GM23338 (cell line): ENCODE measurements at regions not wholly inside any gene's neighbourhood (a gene's known extent, or its start where the extent isn't known, plus 50 kb on each side); places are given as distances from the start of the nearest gene placed in this dataset.

Source experiments
- ATAC-seq: fragments of 200-7000 bp; cut with Tn5 transposase; 3 replicates; pipeline ENCODE4 v1.9.1; 2020
- DNase-seq: peaks from one replicate; pipeline ENCODE4 v3.0.0-alpha.2; 2015; ENCODE audit warnings: low spot score
- H2AFZ ChIP-seq: fragments of 200-600 bp; sonication (generic); 2 replicates; pipeline ENCODE4 v1.8.0; 2016; ENCODE audit warnings: antibody characterized with exemption, mild to moderate bottlenecking, moderate library complexity
- H3F3A ChIP-seq: fragments of 200-600 bp; sonication (generic); replicated peaks from 2 replicates; pipeline ENCODE4 v1.8.0; 2017; ENCODE audit warnings: antibody characterized with exemption, mixed run types, low read depth
- H3K27ac ChIP-seq: fragments of 200-600 bp; sonication (generic); 2 replicates; pipeline ENCODE4 v1.6.1; 2016; ENCODE audit warnings: low read depth
- H3K27me3 ChIP-seq: fragments of 200-600 bp; sonication (generic); 2 replicates; pipeline ENCODE4 v1.8.0; 2016; ENCODE audit warnings: mild to moderate bottlenecking, mixed run types, moderate library complexity; ENCODE audit not compliant: insufficient read depth
- H3K36me3 ChIP-seq: fragments of 200-600 bp; sonication (generic); 2 replicates; pipeline ENCODE4 v1.8.0; 2016; ENCODE audit warnings: mild to moderate bottlenecking; ENCODE audit not compliant: insufficient read depth
- H3K4me1 ChIP-seq: fragments of 200-600 bp; sonication (generic); 2 replicates; pipeline ENCODE4 v1.8.0; 2016; ENCODE audit warnings: mild to moderate bottlenecking, moderate library complexity; ENCODE audit not compliant: insufficient read depth
- H3K4me2 ChIP-seq: fragments of 200-600 bp; sonication (generic); 2 replicates; pipeline ENCODE4 v1.7.1; 2017; ENCODE audit warnings: mixed run types
- H3K4me3 ChIP-seq: fragments of 200-600 bp; sonication (generic); 2 replicates; pipeline ENCODE4 v1.6.1; 2016; ENCODE audit warnings: mixed run types
- H3K79me2 ChIP-seq: fragments of 200-600 bp; sonication (generic); replicated peaks from 2 replicates; pipeline ENCODE4 v1.8.0; 2017; ENCODE audit warnings: mild to moderate bottlenecking; ENCODE audit not compliant: insufficient read depth
- H3K9me2 ChIP-seq: fragments of 200-600 bp; sonication (generic); 2 replicates; pipeline ENCODE4 v1.8.0; 2017; ENCODE audit not compliant: insufficient read depth
- H4K20me1 ChIP-seq: fragments of 200-600 bp; sonication (generic); replicated peaks from 2 replicates; pipeline ENCODE4 v1.8.0; 2017; ENCODE audit warnings: mild to moderate bottlenecking; ENCODE audit not compliant: insufficient read depth
- H3K27ac Mint-ChIP-seq: 2 replicates; pipeline ENCODE4 v1.8.0; 2020; ENCODE audit warnings: inconsistent platforms, mild to moderate bottlenecking, moderate library complexity, mixed read lengths
- H3K27me3 Mint-ChIP-seq: 3 replicates; pipeline ENCODE4 v1.8.0; 2022; ENCODE audit warnings: low read depth, mild to moderate bottlenecking, moderate library complexity, mixed read lengths, inconsistent platforms; ENCODE audit not compliant: insufficient read depth, poor library complexity
- H3K36me3 Mint-ChIP-seq: 3 replicates; pipeline ENCODE4 v1.8.0; 2021; ENCODE audit warnings: low read depth, mild to moderate bottlenecking, inconsistent platforms, moderate library complexity, mixed read lengths
- H3K4me1 Mint-ChIP-seq: 3 replicates; pipeline ENCODE4 v1.8.0; 2020; ENCODE audit warnings: mild to moderate bottlenecking, inconsistent platforms, mixed read lengths
- H3K4me3 Mint-ChIP-seq: 3 replicates; pipeline ENCODE4 v1.8.0; 2021; ENCODE audit warnings: moderate library complexity, mild to moderate bottlenecking, inconsistent platforms, mixed read lengths
- H3K9me3 Mint-ChIP-seq: 3 replicates; pipeline ENCODE4 v1.8.0; 2020; ENCODE audit warnings: moderate library complexity, mild to moderate bottlenecking, inconsistent platforms, mixed read lengths
- CREB1 ChIP-seq: fragments of 250-450 bp; sonication (Bioruptor Pico); IDR thresholded peaks from 2 replicates; pipeline ENCODE4 v1.5.0; 2020; ENCODE audit warnings: low read depth, mild to moderate bottlenecking, moderate library complexity
- CTCF ChIP-seq, 2 experiments: fragments of 200-600 bp in 1 of 2; sonication (generic) in 1 of 2; conservative IDR thresholded peaks; 2 replicates each; pipeline versions ENCODE4 v1.5.1 to v1.6.1; 2016 to 2017; ENCODE audit warnings: antibody characterized with exemption in 2 of 2, low read depth in 2 of 2, mild to moderate bottlenecking in 2 of 2, moderate library complexity in 1 of 2
- ETS1 ChIP-seq: IDR thresholded peaks from 2 replicates; pipeline ENCODE4 v1.6.1; 2016; ENCODE audit warnings: antibody characterized with exemption
- EZH2 ChIP-seq: fragments of 200-600 bp; sonication (generic); IDR thresholded peaks from one replicate; pipeline ENCODE4 v1.8.0; 2017; ENCODE audit warnings: antibody characterized with exemption, mild to moderate bottlenecking, low read depth; ENCODE audit not compliant: unreplicated experiment
- EZH2phosphoT487 ChIP-seq: fragments of 200-600 bp; sonication (generic); IDR thresholded peaks from one replicate; pipeline ENCODE4 v1.8.1; 2018; ENCODE audit warnings: antibody characterized with exemption; ENCODE audit not compliant: unreplicated experiment
- JUNB ChIP-seq: IDR thresholded peaks from one replicate; pipeline ENCODE4 v1.6.1; 2016; ENCODE audit warnings: antibody characterized with exemption; ENCODE audit not compliant: unreplicated experiment
- NANOG ChIP-seq: IDR thresholded peaks from 2 replicates; pipeline ENCODE4 v1.6.1; 2016; ENCODE audit warnings: antibody characterized with exemption, borderline replicate concordance
- STAT1 ChIP-seq: IDR thresholded peaks from one replicate; pipeline ENCODE4 v1.6.1; 2016; ENCODE audit warnings: antibody characterized with exemption; ENCODE audit not compliant: unreplicated experiment
- ZNF331 ChIP-seq: fragments of 250-450 bp; sonication (Bioruptor Pico); IDR thresholded peaks from 2 replicates; pipeline ENCODE4 v1.5.0; 2020; ENCODE audit warnings: low read depth, mild to moderate bottlenecking, moderate library complexity
- TF ChIP-seq, protein P1 (sequence below): fragments of 250-450 bp; sonication (Bioruptor Pico); IDR thresholded peaks from 2 replicates; pipeline ENCODE4 v1.5.0; 2020; ENCODE audit warnings: mild to moderate bottlenecking, moderate library complexity

DNA sequence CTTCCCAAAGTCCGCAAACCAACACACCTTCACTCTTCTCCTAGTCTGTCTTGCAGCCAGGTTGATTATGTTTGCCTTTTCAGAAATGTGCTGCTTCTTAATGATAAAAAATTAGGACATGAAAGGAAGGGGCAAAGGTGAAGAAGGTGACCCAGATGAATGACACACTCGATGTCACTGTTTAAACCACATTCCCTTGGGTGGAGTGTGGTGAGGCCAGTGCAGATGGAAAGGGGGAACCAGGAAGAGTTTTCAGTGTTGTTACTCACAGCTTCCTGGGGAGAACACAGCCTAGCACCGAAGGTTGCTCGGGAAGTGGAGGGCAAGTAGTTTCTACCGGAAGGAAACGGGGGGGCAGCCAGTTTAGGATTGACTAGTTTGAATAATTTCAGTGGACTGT lies 57.2 kb upstream of the BOD1L2 start (continued):
- TF ChIP-seq, protein P1, sequence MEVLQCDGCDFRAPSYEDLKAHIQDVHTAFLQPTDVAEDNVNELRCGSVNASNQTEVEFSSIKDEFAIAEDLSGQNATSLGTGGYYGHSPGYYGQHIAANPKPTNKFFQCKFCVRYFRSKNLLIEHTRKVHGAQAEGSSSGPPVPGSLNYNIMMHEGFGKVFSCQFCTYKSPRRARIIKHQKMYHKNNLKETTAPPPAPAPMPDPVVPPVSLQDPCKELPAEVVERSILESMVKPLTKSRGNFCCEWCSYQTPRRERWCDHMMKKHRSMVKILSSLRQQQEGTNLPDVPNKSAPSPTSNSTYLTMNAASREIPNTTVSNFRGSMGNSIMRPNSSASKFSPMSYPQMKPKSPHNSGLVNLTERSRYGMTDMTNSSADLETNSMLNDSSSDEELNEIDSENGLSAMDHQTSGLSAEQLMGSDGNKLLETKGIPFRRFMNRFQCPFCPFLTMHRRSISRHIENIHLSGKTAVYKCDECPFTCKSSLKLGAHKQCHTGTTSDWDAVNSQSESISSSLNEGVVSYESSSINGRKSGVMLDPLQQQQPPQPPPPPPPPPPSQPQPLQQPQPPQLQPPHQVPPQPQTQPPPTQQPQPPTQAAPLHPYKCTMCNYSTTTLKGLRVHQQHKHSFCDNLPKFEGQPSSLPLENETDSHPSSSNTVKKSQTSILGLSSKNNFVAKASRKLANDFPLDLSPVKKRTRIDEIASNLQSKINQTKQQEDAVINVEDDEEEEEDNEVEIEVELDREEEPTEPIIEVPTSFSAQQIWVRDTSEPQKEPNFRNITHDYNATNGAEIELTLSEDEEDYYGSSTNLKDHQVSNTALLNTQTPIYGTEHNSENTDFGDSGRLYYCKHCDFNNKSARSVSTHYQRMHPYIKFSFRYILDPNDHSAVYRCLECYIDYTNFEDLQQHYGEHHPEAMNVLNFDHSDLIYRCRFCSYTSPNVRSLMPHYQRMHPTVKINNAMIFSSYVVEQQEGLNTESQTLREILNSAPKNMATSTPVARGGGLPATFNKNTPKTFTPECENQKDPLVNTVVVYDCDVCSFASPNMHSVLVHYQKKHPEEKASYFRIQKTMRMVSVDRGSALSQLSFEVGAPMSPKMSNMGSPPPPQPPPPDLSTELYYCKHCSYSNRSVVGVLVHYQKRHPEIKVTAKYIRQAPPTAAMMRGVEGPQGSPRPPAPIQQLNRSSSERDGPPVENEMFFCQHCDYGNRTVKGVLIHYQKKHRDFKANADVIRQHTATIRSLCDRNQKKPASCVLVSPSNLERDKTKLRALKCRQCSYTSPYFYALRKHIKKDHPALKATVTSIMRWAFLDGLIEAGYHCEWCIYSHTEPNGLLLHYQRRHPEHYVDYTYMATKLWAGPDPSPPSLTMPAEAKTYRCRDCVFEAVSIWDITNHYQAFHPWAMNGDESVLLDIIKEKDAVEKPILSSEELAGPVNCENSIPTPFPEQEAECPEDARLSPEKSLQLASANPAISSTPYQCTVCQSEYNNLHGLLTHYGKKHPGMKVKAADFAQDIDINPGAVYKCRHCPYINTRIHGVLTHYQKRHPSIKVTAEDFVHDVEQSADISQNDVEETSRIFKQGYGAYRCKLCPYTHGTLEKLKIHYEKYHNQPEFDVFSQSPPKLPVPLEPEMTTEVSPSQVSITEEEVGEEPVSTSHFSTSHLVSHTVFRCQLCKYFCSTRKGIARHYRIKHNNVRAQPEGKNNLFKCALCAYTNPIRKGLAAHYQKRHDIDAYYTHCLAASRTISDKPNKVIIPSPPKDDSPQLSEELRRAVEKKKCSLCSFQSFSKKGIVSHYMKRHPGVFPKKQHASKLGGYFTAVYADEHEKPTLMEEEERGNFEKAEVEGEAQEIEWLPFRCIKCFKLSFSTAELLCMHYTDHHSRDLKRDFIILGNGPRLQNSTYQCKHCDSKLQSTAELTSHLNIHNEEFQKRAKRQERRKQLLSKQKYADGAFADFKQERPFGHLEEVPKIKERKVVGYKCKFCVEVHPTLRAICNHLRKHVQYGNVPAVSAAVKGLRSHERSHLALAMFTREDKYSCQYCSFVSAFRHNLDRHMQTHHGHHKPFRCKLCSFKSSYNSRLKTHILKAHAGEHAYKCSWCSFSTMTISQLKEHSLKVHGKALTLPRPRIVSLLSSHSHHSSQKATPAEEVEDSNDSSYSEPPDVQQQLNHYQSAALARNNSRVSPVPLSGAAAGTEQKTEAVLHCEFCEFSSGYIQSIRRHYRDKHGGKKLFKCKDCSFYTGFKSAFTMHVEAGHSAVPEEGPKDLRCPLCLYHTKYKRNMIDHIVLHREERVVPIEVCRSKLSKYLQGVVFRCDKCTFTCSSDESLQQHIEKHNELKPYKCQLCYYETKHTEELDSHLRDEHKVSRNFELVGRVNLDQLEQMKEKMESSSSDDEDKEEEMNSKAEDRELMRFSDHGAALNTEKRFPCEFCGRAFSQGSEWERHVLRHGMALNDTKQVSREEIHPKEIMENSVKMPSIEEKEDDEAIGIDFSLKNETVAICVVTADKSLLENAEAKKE (CRISPR knock-in tag), result no peak

GRCh38 chr18:57091231-57091630 lies 55.7 kb upstream of the BOD1L2 start:
- ATAC-seq, result no peak
- Histone ChIP-seq H3F3A (no peaks in the 10 kb centered on the region; the same call in 1 of the 2 replicates), H3K9me2 (peaks cover 22% of the 10 kb centered on the region), H3K4me1 (peaks cover 40% of the 10 kb centered on the region), H3K79me2 (no peaks in the 10 kb centered on the region), H3K4me3 (no peak overlapping the region), H3K27me3 (no peaks in the 10 kb centered on the region), H2AFZ (no peak overlapping the region), H3K4me2 (peak overlapping the region; percentile 70; the same call in 1 of the 2 replicates), H3K36me3 (no peaks in the 10 kb centered on the region), H4K20me1 (no peaks in the 10 kb centered on the region), H3K27ac (no peak overlapping the region)
- Mint-ChIP-seq H3K9me3 (no peaks in the 10 kb centered on the region), H3K36me3 (no peaks in the 10 kb centered on the region), H3K27ac (no peak overlapping the region), H3K27me3 (peaks cover 12% of the 10 kb centered on the region), H3K4me3 (no peak overlapping the region), H3K4me1 (peaks cover 32% of the 10 kb centered on the region)
- DNase-seq, result no peak
- TF ChIP-seq EZH2 (no peak), ETS1 (no peak), ZNF331 (CRISPR knock-in tag) (no peak), STAT1 (no peak), NANOG (no peak), JUNB (no peak), EZH2phosphoT487 (no peak), CREB1 (no peak), CTCF (conservative IDR thresholded peaks at IDR 0.05; ENCODE audit: low read depth in 2 of 2) (no peak)
